LHCN-M2 (cell line): ENCODE measurements at regions not wholly inside any gene's neighbourhood (a gene's known extent, or its start where the extent isn't known, plus 50 kb on each side); places are given as distances from the start of the nearest gene placed in this dataset.

Source experiments
- DNase-seq: peaks from one replicate; pipeline ENCODE4 v3.0.0-alpha.2; 2012; ENCODE audit warnings: low read depth

DNA sequence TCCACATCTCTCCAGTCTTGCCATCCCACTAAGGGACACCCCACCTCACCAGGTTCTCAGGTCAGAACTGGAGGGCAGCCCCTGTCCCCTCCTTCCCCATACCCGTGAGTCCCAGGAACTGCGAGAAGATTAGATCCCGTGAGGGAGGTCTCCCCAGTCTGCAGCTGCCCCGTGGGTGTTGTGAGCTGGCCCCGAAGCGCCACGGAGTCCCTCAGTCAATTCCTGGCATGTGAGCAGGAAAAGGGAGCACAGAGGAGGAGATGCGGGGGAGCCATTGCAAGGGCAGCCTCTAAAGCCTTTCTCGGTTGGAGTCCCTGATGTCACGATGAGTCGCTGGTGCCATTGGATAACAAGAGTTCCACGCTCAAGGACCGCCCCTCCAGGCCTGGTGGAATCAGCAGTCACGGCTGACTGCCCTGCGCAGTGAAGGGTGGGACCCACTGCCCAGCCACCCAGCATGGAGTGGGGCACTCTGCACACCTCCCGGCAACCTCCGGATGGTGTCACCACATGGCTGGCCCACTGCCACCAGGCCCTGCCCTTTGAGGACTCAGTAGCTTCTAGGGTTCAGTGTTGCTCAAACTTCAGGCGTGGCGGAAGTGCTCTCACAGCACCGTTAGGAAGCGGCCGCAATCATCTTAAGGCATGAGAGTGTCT is 434.9 kb upstream of the MYT1L start:
- DNase-seq, result no peak

DNA sequence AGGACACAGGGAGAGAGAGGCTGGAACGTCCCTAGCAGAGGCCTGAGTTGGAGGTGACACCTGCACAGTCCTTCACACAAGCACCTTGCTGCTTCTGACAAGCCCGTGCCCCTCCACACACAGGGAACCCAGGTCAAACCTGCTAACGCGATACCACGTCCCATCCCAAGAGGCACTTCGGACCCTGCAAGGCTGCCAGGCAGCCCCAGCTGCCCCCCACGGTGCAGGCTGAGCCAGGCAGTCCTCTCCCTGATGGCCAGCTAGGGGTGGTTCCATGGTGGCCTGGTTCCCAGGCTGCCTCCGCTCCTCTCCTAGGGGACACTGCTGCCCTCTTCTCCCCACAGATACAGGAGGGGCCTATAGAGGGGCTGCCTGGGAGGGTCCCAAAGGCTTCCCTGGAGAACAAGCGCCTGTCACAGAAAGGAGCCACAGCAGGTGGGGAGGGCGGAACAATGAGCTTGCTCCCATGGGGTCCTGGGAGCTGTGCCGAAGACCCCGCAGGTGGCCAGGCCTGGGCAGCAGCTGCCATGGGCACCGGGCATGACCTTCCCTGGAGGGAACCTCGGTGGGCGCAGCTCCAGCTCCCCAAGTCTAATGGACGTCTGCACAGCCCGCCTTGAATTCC is 434.2 kb upstream of the MYT1L start:
- DNase-seq, result no peak

DNA sequence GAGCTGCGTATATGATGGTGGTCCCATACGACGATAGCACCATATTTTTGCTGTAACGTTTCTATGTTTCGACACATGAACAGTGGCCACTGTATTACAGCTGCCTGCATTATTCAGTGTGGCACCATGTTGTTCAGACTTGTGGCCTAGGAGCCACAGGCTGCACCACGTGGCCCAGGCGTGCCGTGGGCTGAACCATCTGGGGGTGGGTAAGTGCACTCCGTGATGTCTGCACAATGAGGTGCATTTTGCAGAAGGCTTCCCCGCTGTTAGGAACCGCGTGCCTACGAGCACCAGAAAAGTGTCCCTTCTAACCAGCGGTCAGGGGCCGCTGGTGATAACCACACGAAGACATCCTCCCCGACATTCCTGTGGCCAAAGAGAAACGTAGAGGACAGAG is 433.7 kb upstream of the MYT1L start:
- no peak for DNase-seq

- no peak for DNase-seq
Observed at GRCh38 chr2:2764001-2764355, 432.9 kb upstream of the MYT1L start.

GRCh38 chr2:2763351-2764000 is 432.4 kb upstream of the MYT1L start:
- no peak for DNase-seq

DNA sequence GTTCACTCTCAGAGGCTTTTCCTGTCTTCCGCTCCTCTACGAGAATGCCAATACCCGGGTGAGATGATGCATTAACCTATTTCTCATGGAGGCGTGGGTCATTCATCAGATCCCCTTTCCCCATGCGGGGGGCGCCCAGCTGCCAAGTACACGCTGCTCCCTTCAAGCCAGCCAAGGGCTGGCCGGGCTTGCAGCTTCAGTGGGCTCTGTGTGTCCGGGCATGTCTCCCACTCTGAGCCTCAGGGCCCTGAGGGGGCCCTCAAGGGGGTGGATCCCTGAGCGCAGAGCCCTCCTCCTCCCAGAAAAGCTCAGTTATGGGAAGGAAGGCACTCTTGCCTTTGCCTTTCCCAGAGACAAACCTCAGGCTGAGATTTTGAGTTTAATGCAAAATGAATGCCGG is 431.8 kb upstream of the MYT1L start:
- no peak for DNase-seq

DNA sequence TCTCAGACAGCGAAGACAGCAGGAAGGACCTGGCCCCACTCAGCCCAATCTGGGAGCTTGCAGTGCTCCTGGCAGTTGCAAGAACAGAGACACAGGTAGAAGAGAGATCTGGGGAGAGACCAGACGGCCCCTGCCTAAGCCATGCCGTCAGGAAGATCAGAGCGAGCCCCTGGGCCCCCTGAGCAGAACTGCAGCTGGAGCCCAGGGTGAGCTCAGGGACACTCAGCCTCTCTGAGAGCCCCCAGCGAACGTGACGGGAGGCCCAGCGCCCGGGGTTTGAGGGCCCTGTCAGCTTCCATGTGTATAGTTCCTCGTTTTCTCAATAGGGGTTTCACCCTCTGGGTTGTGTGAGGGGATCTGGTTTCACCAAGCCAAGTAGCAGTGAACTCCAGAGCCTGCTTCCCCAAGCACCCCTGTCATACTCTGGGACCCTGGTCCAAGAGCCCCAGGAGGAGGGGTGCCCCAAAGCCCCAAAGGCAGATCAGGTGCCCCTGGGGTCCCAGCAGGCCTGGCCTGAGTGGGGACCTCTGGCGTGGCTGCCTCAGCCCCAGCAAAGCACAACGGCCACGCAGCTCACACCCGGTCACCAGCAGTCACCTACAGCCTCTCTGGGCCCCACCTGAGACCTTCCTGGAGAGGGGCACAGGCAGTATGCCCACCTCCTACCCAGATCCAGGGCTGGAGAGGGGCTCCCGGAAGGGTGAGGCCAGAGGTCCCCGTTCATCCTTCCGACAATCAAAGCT is 431.3 kb upstream of the MYT1L start:
- no peak for DNase-seq

GRCh38 chr2:2758793-2759367 is 427.8 kb upstream of the MYT1L start:
- DNase-seq, result no peak

- no peak for DNase-seq
Observed at GRCh38 chr2:2757764-2758163, 426.7 kb upstream of the MYT1L start.

DNA sequence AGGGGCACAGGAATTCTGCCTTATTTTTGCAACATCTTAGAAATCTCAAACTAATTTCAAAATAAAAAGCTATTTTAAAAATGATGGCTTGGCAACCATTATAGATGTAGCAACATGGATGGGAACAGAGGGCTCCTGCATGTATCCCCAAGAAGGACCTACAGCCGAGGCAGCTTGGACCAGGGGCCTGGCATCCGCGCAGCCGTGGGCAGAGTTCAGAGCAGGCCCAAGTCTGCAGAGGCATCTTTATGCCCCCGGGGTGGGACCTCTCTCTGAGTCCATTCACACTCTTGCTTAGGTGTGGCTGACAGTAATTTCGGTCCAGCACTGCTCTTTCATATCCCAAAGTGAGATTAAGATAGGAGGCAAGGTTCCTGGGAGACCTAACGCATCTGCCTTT is 425.8 kb upstream of the MYT1L start:
- no peak for DNase-seq

DNA sequence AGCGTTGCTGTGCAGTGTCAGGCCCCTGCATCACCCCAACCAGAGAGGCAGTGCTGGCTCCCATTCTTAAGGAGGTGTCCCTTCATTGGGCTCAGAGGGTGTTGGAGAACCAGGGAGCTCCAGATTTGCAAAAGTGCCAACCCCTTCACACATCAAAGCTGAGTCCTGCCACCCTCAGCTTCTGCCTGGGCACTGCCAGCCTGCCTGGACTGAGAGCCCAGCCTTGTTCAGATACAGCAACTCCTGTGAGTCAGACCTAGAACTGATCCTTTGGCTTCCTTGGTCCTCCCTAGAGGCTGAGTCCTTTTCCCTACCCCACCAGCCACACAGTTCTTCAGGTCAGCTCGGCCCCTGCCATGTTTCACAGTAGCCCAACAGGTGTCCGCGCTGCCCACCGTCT is 424.9 kb upstream of the MYT1L start:
- DNase-seq, result no peak

GRCh38 chr2:2754940-2755339 is 423.9 kb upstream of the MYT1L start:
- DNase-seq, result no peak

DNA sequence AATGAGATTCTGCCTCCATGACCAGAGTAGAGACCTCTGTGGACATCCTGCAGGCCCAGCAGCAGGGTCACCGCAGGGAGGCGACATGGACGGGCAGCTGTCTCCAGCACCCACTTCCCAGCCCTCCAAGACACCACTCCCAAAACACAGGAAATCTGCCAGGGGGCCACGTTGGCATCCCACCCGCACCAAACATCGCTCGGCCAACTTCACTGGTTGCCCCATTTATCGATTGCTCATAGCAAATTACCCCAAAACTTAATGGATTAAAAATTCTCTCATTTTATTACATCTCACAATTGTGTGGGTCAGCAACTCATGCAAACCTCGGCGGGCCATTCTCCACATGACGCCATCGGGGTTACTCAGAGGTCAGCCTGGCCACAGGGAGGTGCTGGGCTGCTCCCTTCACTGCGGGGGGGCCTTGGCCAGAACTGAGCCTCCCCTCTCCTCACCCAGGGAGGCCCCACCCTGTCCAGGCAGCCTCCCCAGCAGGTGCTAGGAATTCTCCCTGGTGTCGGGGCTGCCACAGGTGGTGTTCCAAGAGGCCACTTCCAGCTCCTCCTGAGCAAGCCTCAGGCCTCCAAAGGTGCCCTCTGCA is 420.7 kb upstream of the MYT1L start:
- no peak for DNase-seq

GRCh38 chr2:2750867-2751714 is 420.0 kb upstream of the MYT1L start:
- DNase-seq, result no peak

DNA sequence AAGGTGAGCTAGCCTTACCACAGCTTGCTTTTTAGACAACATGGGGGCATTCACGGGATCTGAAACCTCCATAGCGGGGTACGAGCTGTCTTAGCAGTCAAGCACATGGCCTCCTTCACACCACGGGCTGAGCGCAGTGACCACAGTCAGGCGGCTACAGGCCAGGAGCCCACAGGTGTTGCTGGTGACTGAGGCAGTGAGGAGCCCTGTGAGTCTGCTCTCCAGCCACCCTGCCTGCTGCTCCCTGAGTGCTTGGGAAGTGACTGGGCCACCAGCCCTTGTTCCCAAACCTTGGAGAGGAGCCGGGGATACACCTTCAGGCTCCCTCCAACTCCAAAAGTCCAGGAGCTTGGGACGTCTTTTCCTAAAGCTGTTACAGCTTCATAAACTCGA is 418.1 kb upstream of the MYT1L start:
- no peak for DNase-seq

GRCh38 chr2:2748399-2749205 is 417.5 kb upstream of the MYT1L start:
- no peak for DNase-seq

DNA sequence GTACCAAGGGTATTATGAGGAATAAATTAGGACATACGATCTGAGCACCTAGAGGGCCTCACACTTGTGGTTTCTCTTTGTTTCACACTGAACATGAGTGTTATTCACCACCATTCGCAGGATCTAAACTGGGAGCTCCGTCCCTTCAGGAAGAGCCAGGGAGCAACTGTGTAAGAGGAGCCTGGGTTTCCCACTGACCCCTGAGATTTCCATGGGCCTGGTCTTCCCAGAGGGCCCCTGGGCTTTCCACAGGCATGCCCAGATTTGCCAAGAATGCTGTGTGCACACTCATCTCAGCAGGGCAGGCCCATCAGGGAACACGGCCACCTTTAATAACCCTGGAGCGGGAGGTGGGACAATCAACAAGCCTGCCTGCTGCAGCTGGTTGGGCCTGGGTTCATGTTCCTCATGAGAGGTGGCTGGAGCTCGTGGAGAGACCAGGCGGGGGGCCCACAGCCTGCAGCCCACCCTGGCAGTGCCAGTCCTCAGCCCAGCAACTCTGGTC is 416.8 kb upstream of the MYT1L start:
- DNase-seq, result no peak

DNA sequence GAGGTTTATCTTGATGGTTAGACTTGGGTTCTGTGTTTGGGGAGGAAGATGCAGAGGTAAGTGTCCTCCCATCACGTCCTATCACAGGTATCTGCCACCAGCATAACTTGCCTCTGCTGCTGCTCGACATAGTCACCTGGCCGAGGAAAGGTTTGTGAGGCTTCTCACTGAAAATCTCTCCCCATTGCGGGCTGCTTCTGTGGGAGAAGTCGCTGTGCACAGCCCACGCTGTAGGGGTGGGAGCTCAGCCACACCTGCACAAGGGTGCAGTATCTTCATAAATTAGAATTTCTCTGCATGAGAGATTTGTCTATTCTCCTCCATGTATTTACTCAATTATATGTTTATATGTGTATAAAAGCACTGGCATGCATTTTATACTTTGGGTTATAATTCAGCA is 415.7 kb upstream of the MYT1L start:
- DNase-seq, result no peak

GRCh38 chr2:2744958-2745715 is 414.1 kb upstream of the MYT1L start:
- DNase-seq, result no peak
